K562 (cell line): ENCODE measurements at regions not wholly inside any gene's neighbourhood (a gene's known extent, or its start where the extent isn't known, plus 50 kb on each side); places are given as distances from the start of the nearest gene placed in this dataset.

Experiments
- CREB1 ChIP-seq, 2 experiments: sonication (generic) in 1 of 2; formaldehyde crosslinking in 1 of 2; IDR thresholded peaks; 2 replicates each; pipeline versions ENCODE4 v1.6.1 to v1.8.0; 2012 to 2022; ENCODE audit warnings: inconsistent platforms in 1 of 2, mild to moderate bottlenecking in 1 of 2, missing genetic modification reagents in 1 of 2, moderate library complexity in 1 of 2
- ETS1 ChIP-seq: conservative IDR thresholded peaks from 2 replicates; pipeline ENCODE4 v1.6.1; 2011; ENCODE audit warnings: low read depth, mild to moderate bottlenecking, low read length; ENCODE audit not compliant: control insufficient read depth
- MXI1 ChIP-seq: IDR thresholded peaks from 2 replicates; pipeline ENCODE4 v1.6.1; 2011; ENCODE audit warnings: low read depth, mild to moderate bottlenecking, improper control_type of control experiment, low read length
- NFIX ChIP-seq: fragments of 250-450 bp; sonication (Bioruptor Pico); IDR thresholded peaks from 2 replicates; pipeline ENCODE4 v1.4.0; 2020; ENCODE audit warnings: low read depth, mild to moderate bottlenecking, moderate library complexity
- SETDB1 ChIP-seq: IDR thresholded peaks from one replicate; pipeline ENCODE4 v1.6.1; 2012; ENCODE audit warnings: low read length, control low read depth, inconsistent platforms
- STAT5A ChIP-seq: IDR thresholded peaks from 2 replicates; pipeline ENCODE4 v1.6.1; 2012; ENCODE audit warnings: low read length, inconsistent platforms, borderline replicate concordance
- TEAD1 ChIP-seq, 2 experiments: fragments of 450-650 bp in 1 of 2; sonication (generic) in 1 of 2; formaldehyde crosslinking; IDR thresholded peaks; 2 replicates each; pipeline versions ENCODE4 v1.4.0 to v1.8.0; 2020 to 2022; ENCODE audit warnings: mild to moderate bottlenecking in 2 of 2, missing genetic modification reagents in 1 of 2
- TEAD4 ChIP-seq, 2 experiments: sonication (generic) in 1 of 2; formaldehyde crosslinking in 1 of 2; IDR thresholded peaks; 2 replicates each; pipeline versions ENCODE4 v1.6.1 to v1.8.0; 2012 to 2022; ENCODE audit warnings: borderline replicate concordance in 1 of 2, inconsistent platforms in 1 of 2, low read length in 1 of 2, mild to moderate bottlenecking in 1 of 2, missing genetic modification reagents in 1 of 2
- ZBTB33 ChIP-seq: sonication (generic); formaldehyde crosslinking; IDR thresholded peaks from 2 replicates; pipeline ENCODE4 v1.8.1; 2023; ENCODE audit warnings: mild to moderate bottlenecking, missing genetic modification reagents
- ZC3H11A ChIP-seq: IDR thresholded peaks from 2 replicates; pipeline ENCODE4 v1.6.1; 2012; ENCODE audit warnings: low read depth, low read length, improper control_type of control experiment
- ZNF174 ChIP-seq: fragments of 250-450 bp; sonication (Bioruptor Pico); IDR thresholded peaks from 2 replicates; pipeline ENCODE4 v1.4.0; 2020; ENCODE audit warnings: mild to moderate bottlenecking
- ZNF217 ChIP-seq: sonication (generic); formaldehyde crosslinking; IDR thresholded peaks from 2 replicates; pipeline ENCODE4 v1.8.0; 2022; ENCODE audit warnings: mild to moderate bottlenecking, missing genetic modification reagents
- TF ChIP-seq, protein P1 (sequence below): fragments of 250-450 bp; sonication (Bioruptor Pico); IDR thresholded peaks from 2 replicates; pipeline ENCODE4 v1.8.0; 2022; ENCODE audit warnings: moderate library complexity, mild to moderate bottlenecking, inconsistent platforms
- TF ChIP-seq, protein P2 (sequence below): fragments of 250-450 bp; sonication (Bioruptor Pico); IDR thresholded peaks from 2 replicates; pipeline ENCODE4 v1.8.0; 2022; ENCODE audit warnings: inconsistent platforms

DNA sequence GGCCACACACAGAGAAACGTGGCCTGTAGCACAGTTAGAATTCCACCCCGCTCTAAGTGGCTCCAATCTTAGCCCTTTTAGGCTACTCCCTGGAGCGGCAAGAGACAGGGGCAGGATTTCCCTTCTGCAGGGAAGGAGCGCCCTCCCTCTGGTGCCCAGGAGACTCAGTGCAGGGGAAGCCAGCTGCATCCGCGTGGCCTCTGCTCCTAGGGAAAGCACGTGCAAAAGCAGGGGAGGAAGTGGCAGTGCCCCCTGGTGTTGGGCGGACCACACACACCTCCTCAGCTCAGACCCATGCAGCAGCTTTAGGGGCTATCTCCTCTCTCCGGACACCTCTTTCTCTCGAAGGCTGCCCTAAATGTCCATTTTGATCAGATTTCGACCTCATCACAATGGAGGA lies 50.0 kb downstream of the SPRING1 start (continued):
- no peak for TF ChIP-seq ZC3H11A
- TF ChIP-seq SETDB1: no peak
- TF ChIP-seq, protein P1, sequence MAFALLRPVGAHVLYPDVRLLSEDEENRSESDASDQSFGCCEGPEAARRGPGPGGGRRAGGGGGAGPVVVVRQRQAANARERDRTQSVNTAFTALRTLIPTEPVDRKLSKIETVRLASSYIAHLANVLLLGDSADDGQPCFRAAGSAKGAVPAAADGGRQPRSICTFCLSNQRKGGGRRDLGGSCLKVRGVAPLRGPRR (CRISPR knock-in tag): no peak
- TF ChIP-seq NFIX (CRISPR knock-in tag): no peak
- no peak for TF ChIP-seq STAT5A
- no peak for TF ChIP-seq CREB1 (IDR thresholded peaks at IDR 0.05)
- TF ChIP-seq CREB1 (CRISPR knock-in tag; IDR thresholded peaks at IDR 0.05): no peak
- TF ChIP-seq, protein P2, sequence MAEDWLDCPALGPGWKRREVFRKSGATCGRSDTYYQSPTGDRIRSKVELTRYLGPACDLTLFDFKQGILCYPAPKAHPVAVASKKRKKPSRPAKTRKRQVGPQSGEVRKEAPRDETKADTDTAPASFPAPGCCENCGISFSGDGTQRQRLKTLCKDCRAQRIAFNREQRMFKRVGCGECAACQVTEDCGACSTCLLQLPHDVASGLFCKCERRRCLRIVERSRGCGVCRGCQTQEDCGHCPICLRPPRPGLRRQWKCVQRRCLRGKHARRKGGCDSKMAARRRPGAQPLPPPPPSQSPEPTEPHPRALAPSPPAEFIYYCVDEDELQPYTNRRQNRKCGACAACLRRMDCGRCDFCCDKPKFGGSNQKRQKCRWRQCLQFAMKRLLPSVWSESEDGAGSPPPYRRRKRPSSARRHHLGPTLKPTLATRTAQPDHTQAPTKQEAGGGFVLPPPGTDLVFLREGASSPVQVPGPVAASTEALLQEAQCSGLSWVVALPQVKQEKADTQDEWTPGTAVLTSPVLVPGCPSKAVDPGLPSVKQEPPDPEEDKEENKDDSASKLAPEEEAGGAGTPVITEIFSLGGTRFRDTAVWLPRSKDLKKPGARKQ (CRISPR knock-in tag): no peak
- TF ChIP-seq TEAD4 (IDR thresholded peaks at IDR 0.05; ENCODE audit: low read length): no peak
- TF ChIP-seq TEAD4 (CRISPR knock-in tag; IDR thresholded peaks at IDR 0.05; ENCODE audit: borderline replicate concordance): no peak
- no peak for TF ChIP-seq MXI1
- no peak for TF ChIP-seq ETS1
- 0 out of 4 replicates have a peak, but pooled peaks of 1 of the 2 experiments have one; percentile 22 for TF ChIP-seq TEAD1 (CRISPR knock-in tag; IDR thresholded peaks at IDR 0.05)
- no peak for TF ChIP-seq ZNF174 (CRISPR knock-in tag)
- peak; percentile 88 for TF ChIP-seq ZBTB33
- no peak for TF ChIP-seq ZNF217 (CRISPR knock-in tag)
